Endodermal cell (in vitro differentiated cells): ENCODE measurements at regions not wholly inside any gene's neighbourhood (a gene's known extent, or its start where the extent isn't known, plus 50 kb on each side); places are given as distances from the start of the nearest gene placed in this dataset.

Experiments used
- DNase-seq: peaks from one replicate; pipeline ENCODE4 v3.0.0-alpha.2; 2017
- H3K27ac ChIP-seq: 2 replicates; pipeline ENCODE4 v1.5.1; 2013; ENCODE audit warnings: mild to moderate bottlenecking, low read depth, low read length, moderate library complexity
- H3K27me3 ChIP-seq: 2 replicates; pipeline ENCODE4 v1.6.1; 2013; ENCODE audit warnings: mild to moderate bottlenecking, low read length, moderate library complexity; ENCODE audit not compliant: insufficient read depth, control insufficient read depth, poor library complexity, severe bottlenecking
- H3K36me3 ChIP-seq: 2 replicates; pipeline ENCODE4 v1.7.0; 2013; ENCODE audit warnings: mild to moderate bottlenecking, low read length, moderate library complexity; ENCODE audit not compliant: control insufficient read depth, insufficient read depth
- H3K4me1 ChIP-seq: one replicate; pipeline ENCODE4 v1.7.0; 2013; ENCODE audit warnings: low read length; ENCODE audit not compliant: control insufficient read depth, insufficient read depth
- H3K4me3 ChIP-seq: 2 replicates; pipeline ENCODE4 v1.5.1; 2013; ENCODE audit warnings: mild to moderate bottlenecking, low read length, moderate library complexity
- H3K9ac ChIP-seq: 2 replicates; pipeline ENCODE4 v1.6.1; 2013; ENCODE audit warnings: mild to moderate bottlenecking, low read length, moderate library complexity; ENCODE audit not compliant: poor library complexity, severe bottlenecking; ENCODE audit errors: extremely low read depth
- H3K9me3 ChIP-seq: 2 replicates; pipeline ENCODE4 v1.6.1; 2013; ENCODE audit warnings: mild to moderate bottlenecking, low read length, moderate library complexity; ENCODE audit not compliant: control insufficient read depth
- H3K27ac Mint-ChIP-seq: 2 replicates; pipeline ENCODE4 v1.8.0; 2020; ENCODE audit warnings: mixed read lengths
- H3K27me3 Mint-ChIP-seq: 2 replicates; pipeline ENCODE4 v1.8.0; 2021; ENCODE audit warnings: mild to moderate bottlenecking, mixed read lengths; ENCODE audit not compliant: insufficient read depth
- H3K36me3 Mint-ChIP-seq: 2 replicates; pipeline ENCODE4 v1.8.0; 2020; ENCODE audit warnings: low read depth, mixed read lengths
- H3K4me1 Mint-ChIP-seq: 2 replicates; pipeline ENCODE4 v1.8.0; 2020; ENCODE audit warnings: mixed read lengths
- H3K4me3 Mint-ChIP-seq: 2 replicates; pipeline ENCODE4 v1.8.0; 2020; ENCODE audit warnings: mild to moderate bottlenecking, moderate library complexity, mixed read lengths
- H3K9me3 Mint-ChIP-seq: 2 replicates; pipeline ENCODE4 v1.8.0; 2020; ENCODE audit warnings: mild to moderate bottlenecking, mixed read lengths
- CTCF ChIP-seq: fragments of 200-600 bp; sonication (generic); conservative IDR thresholded peaks from 2 replicates; pipeline ENCODE4 v1.5.0; 2021; ENCODE audit warnings: antibody characterized with exemption, mild to moderate bottlenecking
- WGBS, 2 experiments: methylation state at CpG; one replicate each; pipeline versions ENCODE4 v1.1.5 to v1.1.7; 2013; ENCODE audit warnings: missing lambda C conversion rate in 2 of 2, mixed read lengths in 1 of 2; ENCODE audit not compliant: insufficient coverage in 1 of 2, insufficient read length in 1 of 2; 5-methylcytosine and 5-hydroxymethylcytosine counted together

DNA sequence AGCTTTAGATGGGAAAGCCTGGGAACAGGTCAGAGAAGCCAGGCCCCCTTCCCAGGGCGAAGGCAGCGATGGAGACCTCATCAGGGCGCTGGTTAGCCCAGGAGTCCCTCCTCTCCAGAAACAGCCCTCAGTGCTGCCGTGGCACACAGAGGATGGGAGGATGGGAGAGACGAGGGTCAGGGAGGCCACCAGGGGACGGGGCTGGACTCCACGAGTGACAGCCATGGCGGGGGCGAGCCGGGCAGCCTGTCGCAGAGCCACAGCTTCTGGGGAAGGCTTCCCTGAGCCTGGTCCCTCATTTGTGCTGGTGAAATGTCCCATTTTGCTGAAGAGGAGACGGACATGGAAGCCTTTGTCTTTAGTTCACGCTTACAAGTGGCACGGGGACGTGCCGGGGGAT, 1390.5 kb downstream of the TBC1D22A start:
- Histone ChIP-seq H3K36me3 (no peaks in the 10 kb centered on the region), H3K27ac (no peak overlapping the region), H3K9me3 (no peaks in the 10 kb centered on the region), H3K4me1 (no peaks in the 10 kb centered on the region), H3K27me3 (no peaks in the 10 kb centered on the region), H3K9ac (no peak overlapping the region), H3K4me3 (no peak overlapping the region)
- Mint-ChIP-seq H3K27ac (no peak overlapping the region), H3K36me3 (no peaks in the 10 kb centered on the region), H3K27me3 (no peaks in the 10 kb centered on the region), H3K4me3 (no peak overlapping the region), H3K9me3 (no peaks in the 10 kb centered on the region), H3K4me1 (no peaks in the 10 kb centered on the region)
- WGBS, 2 experiments, result 89 to 94% methylated on average over 9 to 16 of the region's 16 CpGs
- no peak for TF ChIP-seq CTCF
- no peak for DNase-seq

- H3K36me3 ChIP-seq, result no peaks in the 10 kb centered on the region
- Mint-ChIP-seq H3K27ac (no peak overlapping the region), H3K36me3 (no peaks in the 10 kb centered on the region), H3K4me3 (no peak overlapping the region), H3K4me1 (peaks cover under 1% of the 10 kb centered on the region), H3K9me3 (no peaks in the 10 kb centered on the region), H3K27me3 (peaks cover under 1% of the 10 kb centered on the region)
- no peak overlapping the region for H3K9ac ChIP-seq
- no peak for TF ChIP-seq CTCF
- 84 to 92% methylated on average over 15 to 16 of the region's 16 CpGs for WGBS, 2 experiments
- no peak overlapping the region for H3K4me3 ChIP-seq
- H3K27me3 ChIP-seq, result no peaks in the 10 kb centered on the region
- DNase-seq, result no peak
- H3K4me1 ChIP-seq, result no peaks in the 10 kb centered on the region
- H3K9me3 ChIP-seq, result no peaks in the 10 kb centered on the region
- no peak overlapping the region for H3K27ac ChIP-seq
Measured at GRCh38 chr22:48152164-48152775, 1389.8 kb downstream of the TBC1D22A start.

DNA sequence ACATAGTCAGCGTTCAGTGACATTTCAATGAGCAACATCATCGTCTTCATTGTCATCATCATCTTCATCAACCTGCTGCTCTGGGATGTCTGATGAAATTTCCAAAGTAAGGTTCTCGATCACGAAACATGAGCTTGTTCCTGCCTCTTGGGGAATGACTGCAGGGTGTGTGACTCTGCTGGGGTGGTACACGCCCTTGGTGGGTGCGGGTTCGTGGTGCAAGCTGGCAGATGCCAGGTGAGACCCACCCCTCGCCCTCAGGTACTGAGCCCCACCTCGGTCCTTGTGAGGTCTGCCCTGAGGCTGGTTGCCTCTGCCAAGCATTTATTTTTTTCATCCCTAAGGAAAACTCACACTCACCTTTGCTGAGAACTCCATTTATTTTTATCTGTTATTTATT, 1389.2 kb downstream of the TBC1D22A start:
- Histone ChIP-seq H3K27me3 (no peaks in the 10 kb centered on the region), H3K4me1 (no peaks in the 10 kb centered on the region), H3K36me3 (no peaks in the 10 kb centered on the region), H3K4me3 (no peak overlapping the region), H3K9ac (no peak overlapping the region), H3K9me3 (no peaks in the 10 kb centered on the region), H3K27ac (no peak overlapping the region)
- WGBS, 2 experiments, result 93 to 97% methylated on average over 8 to 9 of the region's 9 CpGs
- H3K36me3 Mint-ChIP-seq, result no peaks in the 10 kb centered on the region
- no peak overlapping the region for H3K27ac Mint-ChIP-seq
- no peaks in the 10 kb centered on the region for H3K9me3 Mint-ChIP-seq
- no peak for TF ChIP-seq CTCF
- peak; percentile 17 for DNase-seq
- H3K27me3 Mint-ChIP-seq, result peaks cover 3% of the 10 kb centered on the region
- H3K4me1 Mint-ChIP-seq, result peaks cover 4% of the 10 kb centered on the region
- H3K4me3 Mint-ChIP-seq, result no peak overlapping the region
